Cardiac muscle cell (in vitro differentiated cells and primary cell): ENCODE measurements at regions not wholly inside any gene's neighbourhood (a gene's known extent, or its start where the extent isn't known, plus 50 kb on each side); places are given as distances from the start of the nearest gene placed in this dataset.
"Not testable (repeated sequence)": the region's sequence is repeated elsewhere in the genome, so short reads cannot be mapped to it uniquely, and the experiment has no call there.

Experiments
- DNase-seq, 2 donors: peaks; one replicate each; pipeline versions ENCODE4 v3.0.0 to v3.0.0-alpha.2; 2010 to 2017; ENCODE audit warnings: low read depth in 1 of 2, low spot score in 1 of 2
- H3K27ac ChIP-seq: fragments of 200-600 bp; sonication (generic); 2 replicates; pipeline ENCODE4 v1.5.1; 2016
- H3K27me3 ChIP-seq: fragments of 200-600 bp; sonication (generic); 2 replicates; pipeline ENCODE4 v1.6.0; 2016; ENCODE audit warnings: control low read depth
- H3K36me3 ChIP-seq: fragments of 200-600 bp; sonication (generic); 2 replicates; pipeline ENCODE4 v1.5.1; 2016; ENCODE audit warnings: control low read depth
- H3K4me1 ChIP-seq: fragments of 200-600 bp; sonication (generic); 2 replicates; pipeline ENCODE4 v1.8.1; 2017; ENCODE audit warnings: low read depth, mild to moderate bottlenecking, mixed run types
- H3K4me3 ChIP-seq: fragments of 200-600 bp; sonication (generic); 2 replicates; pipeline ENCODE4 v1.5.1; 2016; ENCODE audit warnings: mild to moderate bottlenecking
- H3K9me3 ChIP-seq: fragments of 200-600 bp; sonication (generic); 2 replicates; pipeline ENCODE4 v1.5.1; 2017; ENCODE audit warnings: low read depth, mild to moderate bottlenecking, control low read depth
- TF ChIP-seq, protein P1 (sequence below): IDR thresholded peaks from 2 replicates; pipeline ENCODE4 v1.5.1; 2012; ENCODE audit warnings: low read depth, mild to moderate bottlenecking, low read length

DNA sequence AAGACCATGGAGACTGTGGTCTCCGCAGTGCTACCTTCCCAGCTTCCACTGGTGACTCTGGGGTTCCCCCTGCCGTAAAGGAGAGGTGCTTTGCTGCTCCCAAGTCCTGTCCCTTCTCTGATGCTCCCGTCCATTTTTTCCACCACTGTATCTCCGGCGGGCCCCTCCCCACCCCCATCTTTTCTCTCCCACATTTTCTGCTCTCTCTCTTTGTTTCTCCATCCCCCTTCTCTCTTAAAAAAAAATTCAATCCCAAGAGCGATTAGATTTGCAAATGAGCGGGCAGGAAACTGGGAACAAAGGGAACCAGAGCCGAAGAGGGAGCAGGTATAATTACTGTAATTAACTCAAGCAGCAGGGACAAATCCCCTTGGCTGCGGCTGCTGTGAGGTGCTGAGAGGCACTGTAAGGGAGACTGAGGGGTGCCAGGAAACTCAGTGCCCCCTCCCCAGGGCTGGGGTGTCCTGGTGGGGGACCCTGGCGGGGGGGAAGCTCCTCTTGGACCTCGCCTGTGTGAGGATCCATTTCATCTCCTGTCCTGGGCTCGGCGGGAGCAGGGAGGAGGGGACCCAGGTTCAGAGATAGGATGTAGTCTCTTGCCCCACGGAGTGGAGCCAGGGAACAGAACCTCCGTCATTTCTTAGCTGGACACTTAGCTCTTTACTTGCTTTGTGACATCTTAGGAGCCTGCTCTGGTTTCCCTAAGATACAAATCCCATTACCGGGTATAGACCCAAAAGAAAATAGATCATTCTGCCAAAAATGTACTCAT is 140.4 kb upstream of the NRXN3 start:
- H3K4me1 ChIP-seq = no peaks in the 10 kb centered on the region
- DNase-seq = peak in 1 of 2 donors; percentile 3
- no peak overlapping the region for H3K4me3 ChIP-seq
- TF ChIP-seq, protein P1, sequence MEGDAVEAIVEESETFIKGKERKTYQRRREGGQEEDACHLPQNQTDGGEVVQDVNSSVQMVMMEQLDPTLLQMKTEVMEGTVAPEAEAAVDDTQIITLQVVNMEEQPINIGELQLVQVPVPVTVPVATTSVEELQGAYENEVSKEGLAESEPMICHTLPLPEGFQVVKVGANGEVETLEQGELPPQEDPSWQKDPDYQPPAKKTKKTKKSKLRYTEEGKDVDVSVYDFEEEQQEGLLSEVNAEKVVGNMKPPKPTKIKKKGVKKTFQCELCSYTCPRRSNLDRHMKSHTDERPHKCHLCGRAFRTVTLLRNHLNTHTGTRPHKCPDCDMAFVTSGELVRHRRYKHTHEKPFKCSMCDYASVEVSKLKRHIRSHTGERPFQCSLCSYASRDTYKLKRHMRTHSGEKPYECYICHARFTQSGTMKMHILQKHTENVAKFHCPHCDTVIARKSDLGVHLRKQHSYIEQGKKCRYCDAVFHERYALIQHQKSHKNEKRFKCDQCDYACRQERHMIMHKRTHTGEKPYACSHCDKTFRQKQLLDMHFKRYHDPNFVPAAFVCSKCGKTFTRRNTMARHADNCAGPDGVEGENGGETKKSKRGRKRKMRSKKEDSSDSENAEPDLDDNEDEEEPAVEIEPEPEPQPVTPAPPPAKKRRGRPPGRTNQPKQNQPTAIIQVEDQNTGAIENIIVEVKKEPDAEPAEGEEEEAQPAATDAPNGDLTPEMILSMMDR = peak; percentile 21
- no peaks in the 10 kb centered on the region for H3K36me3 ChIP-seq
- peaks cover 17% of the 10 kb centered on the region for H3K27me3 ChIP-seq
- no peak overlapping the region for H3K27ac ChIP-seq
- no peaks in the 10 kb centered on the region for H3K9me3 ChIP-seq

DNA sequence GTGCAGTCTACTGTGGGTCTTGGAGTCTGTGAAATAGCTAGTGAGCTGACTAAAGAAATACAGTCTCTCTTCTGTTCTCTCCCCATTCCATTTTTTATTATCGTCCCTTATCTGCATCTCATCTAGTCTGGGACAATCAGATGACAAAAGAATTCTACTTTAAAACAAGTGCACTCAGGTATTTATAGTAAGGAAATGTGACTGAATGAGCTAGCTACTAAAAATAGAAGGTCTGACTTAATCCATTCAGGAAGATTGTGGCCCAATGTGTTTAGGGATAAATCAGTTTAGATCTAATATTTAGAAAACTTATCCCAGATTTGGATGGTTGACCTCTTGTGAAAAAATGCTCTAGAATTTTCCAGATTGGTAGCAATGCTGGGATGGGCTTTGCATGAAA is 126.8 kb upstream of the NRXN3 start:
- H3K4me1 ChIP-seq = peaks cover 3% of the 10 kb centered on the region
- H3K9me3 ChIP-seq = no peaks in the 10 kb centered on the region
- TF ChIP-seq, protein P1 = no peak
- no peak overlapping the region for H3K27ac ChIP-seq
- H3K4me3 ChIP-seq = no peak overlapping the region
- DNase-seq = no peak
- no peaks in the 10 kb centered on the region for H3K36me3 ChIP-seq
- H3K27me3 ChIP-seq = peaks cover 18% of the 10 kb centered on the region

DNA sequence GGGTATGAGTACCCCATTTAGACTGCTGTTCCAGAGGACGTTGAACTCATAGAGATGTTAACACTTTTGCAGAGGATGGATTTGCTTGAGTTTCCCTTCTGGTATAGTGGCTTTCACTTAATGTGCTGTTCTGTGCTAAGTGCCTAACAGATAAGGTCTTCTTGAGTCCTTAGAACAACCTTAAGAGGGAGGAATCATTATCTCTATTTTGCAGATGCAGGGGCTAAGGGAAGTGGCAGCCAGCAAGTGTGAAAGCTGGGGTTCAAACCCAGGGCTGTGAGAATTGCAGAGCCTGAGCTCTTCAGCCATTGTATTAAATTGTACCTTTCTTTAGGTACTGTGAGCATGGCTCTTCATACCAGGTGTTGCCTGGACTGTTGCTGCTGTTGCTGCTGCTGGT is 122.1 kb upstream of the NRXN3 start:
- H3K27ac ChIP-seq = no peak overlapping the region
- TF ChIP-seq, protein P1 = no peak
- H3K4me3 ChIP-seq = no peak overlapping the region
- no peak for DNase-seq
- H3K27me3 ChIP-seq = peaks cover 25% of the 10 kb centered on the region
- H3K9me3 ChIP-seq = no peaks in the 10 kb centered on the region
- H3K4me1 ChIP-seq = peaks cover 3% of the 10 kb centered on the region
- H3K36me3 ChIP-seq = no peaks in the 10 kb centered on the region

DNA sequence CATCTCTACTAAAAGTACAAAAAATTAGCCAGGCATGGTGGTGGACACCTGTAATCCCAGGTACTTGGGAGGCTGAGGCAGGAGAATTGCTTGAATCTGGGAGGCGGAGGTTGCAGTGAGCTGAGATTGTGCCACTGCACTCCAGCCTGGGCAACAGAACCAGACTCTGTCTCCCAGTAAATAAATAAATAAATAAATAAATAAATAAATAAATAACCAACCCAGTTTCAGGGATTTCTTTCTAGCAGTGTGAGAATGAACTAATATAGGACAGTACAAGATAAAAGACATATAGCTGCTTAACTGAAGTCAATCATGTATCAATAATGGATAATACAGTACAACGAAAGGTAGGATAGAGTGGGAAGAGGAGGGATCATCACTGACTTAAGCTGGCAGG is 113.3 kb upstream of the NRXN3 start:
- H3K27me3 ChIP-seq = peaks cover 15% of the 10 kb centered on the region
- not testable (repeated sequence) for H3K9me3 ChIP-seq, H3K4me1 ChIP-seq, H3K36me3 ChIP-seq, DNase-seq, H3K4me3 ChIP-seq, H3K27ac ChIP-seq

DNA sequence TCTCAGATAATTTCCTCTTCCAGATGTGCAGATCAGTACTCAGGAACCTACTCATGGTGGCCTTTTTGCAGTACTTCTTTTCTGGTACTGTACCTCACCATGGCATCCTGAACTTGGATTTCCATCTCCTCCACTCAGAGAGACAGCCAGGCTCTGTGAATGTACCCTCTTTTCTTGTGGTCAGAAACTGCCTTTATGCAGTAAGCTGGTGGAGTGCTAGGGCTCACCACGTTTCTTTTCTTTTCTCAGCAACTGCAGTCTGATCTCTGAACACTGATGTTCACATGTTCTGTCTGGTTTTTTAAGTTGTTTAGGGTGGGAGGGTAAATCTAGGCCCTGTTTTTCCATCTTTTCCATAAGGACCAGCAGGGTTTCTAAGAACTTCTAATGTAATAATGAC is 99.8 kb upstream of the NRXN3 start:
- DNase-seq = no peak
- H3K4me3 ChIP-seq = no peak overlapping the region
- H3K27ac ChIP-seq = no peak overlapping the region
- no peaks in the 10 kb centered on the region for H3K27me3 ChIP-seq
- H3K36me3 ChIP-seq = no peaks in the 10 kb centered on the region
- TF ChIP-seq, protein P1 = no peak
- H3K9me3 ChIP-seq = no peaks in the 10 kb centered on the region
- peaks cover 14% of the 10 kb centered on the region for H3K4me1 ChIP-seq

DNA sequence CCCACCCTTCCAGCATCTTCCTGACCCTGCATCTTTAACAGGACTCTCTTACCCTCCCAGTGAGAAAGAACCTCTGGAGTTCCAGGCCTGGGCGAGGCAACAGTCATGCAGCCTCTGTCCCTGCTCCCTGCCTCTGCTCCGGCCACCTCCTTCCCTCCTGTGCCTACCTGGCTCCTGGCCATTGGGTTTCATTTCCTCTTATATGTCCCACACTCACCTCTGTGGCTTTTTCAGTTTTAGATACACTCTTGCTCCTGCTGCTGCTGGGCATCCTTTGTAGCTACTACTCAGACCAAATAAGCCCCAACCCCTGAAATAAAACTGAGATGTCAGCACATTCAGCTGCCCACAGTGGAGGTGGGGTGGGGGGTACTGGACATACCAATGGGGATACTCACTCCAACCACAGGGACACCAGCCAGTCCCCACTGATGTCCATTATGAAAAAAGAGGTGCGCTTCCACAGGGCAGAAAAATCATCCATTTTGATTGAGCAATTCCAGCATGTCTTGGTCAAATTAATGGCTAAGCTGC is 99.1 kb upstream of the NRXN3 start:
- Histone ChIP-seq H3K4me1 (peaks cover 16% of the 10 kb centered on the region), H3K36me3 (no peaks in the 10 kb centered on the region), H3K27ac (no peak overlapping the region), H3K9me3 (no peaks in the 10 kb centered on the region), H3K4me3 (no peak overlapping the region), H3K27me3 (no peaks in the 10 kb centered on the region)
- DNase-seq = no peak
- TF ChIP-seq, protein P1 = no peak
